Daoy (cell line): ENCODE measurements at regions not wholly inside any gene's neighbourhood (a gene's known extent, or its start where the extent isn't known, plus 50 kb on each side); places are given as distances from the start of the nearest gene placed in this dataset.
"Not testable (repeated sequence)": the region's sequence is repeated elsewhere in the genome, so short reads cannot be mapped to it uniquely, and the experiment has no call there.

Source experiments
- DNase-seq: peaks from one replicate; pipeline ENCODE4 v3.0.0-alpha.2; 2015; ENCODE audit warnings: low read depth

DNA sequence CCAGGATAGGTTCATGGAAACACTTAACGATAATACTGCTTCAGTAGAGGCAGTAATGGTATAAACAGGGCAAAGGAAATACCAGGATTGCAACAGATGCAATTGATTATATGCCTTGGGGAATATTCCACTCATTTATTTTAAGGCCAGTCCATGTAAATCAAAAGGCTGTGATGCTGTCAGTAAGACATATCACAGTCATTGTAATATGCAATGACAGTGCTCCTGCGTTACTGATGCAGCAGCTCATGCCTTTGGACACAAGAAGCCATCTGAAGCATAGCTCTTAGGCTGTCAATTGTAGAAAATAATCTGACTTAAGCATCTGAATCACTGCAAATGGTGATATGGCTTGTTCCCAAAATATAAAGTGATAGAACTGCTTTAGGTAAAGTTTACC lies 674.8 kb downstream of the TMTC2 start:
- no peak for DNase-seq

DNA sequence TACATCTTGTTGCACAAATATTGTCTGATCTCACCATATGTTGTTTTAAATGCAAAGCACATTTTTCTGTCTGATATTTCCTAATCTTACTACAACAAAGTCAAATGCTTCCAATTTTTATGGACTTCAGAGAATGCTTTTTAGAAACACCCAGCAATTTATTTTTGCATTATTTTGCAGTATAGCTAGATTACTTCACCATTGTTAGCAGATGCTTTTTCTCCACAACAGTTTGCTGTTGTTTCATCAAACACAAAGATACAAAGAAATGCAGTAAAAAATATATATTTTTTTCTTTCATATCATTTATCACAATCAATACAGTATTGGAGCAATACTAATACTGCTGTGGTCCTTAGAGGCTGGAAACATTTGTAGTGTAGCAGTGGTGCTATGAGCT lies 674.4 kb downstream of the TMTC2 start:
- no peak for DNase-seq

DNA sequence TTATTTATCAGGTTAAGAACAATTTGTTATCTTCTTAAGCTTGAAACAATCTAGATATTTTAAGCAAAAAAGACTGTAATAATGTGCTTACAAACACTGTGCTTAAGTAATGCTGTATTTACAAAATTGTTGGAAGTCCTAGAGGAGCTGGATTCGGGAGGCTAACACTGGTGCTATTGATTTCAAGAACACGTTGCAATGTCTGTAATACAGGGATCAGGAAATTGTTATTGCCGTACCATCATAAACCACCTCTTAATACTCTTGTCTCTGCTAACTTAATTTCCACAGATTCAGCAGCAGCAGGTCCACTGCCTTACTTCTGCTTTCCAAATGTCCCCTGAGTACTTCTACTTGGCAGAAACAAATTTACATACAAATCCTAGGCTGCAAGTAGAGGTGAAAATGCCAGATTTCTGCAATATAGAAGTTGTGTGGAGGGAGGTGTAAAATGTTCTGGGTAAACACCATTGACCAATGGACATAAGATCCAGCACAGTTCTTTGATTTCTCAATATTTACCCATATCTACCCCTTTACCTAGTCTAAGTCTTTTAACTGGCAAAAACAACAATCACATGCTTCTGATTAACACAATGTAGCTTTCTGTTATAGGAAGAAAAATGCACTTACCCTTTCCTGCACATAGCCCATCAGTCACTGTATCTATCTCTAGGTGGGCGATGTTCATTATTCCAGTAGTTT lies 663.4 kb downstream of the TMTC2 start:
- DNase-seq = no peak

DNA sequence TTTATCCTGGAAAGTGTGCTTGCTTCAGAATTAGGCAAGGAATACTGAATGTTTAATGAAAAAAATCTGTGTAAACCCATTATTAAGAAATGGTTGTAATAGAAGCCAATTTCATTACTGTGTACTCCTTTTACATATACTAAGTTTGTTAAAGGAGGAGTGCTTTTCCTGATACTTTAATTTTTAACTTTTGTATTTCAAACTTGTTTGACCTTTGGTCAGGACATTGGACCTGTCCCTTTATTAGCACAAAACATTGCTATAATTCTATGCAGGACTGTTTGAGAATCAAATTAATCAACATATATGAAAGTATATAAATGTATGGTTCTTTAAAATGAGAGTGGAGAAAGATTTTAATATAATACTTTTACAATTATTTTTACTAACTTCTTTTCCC lies 659.6 kb downstream of the TMTC2 start:
- no peak for DNase-seq

DNA sequence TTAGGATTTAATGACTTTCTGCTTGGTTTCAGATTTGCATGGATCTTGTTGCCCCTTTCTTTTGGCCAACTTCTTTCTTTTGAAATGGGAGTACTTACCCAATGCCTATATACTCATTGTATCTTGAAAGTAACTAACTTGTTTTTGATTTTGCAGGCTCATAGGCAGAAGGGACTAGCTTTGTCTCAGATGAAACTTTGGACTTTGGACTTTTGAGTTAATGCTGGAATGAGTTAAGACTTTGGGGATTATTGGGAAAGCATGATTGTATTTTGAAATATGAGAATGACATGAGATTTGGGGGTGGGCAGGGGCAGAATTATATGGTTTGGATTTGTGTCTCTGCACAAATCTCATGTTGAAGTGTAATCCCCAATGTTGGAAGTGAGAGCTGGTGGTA lies 657.1 kb downstream of the TMTC2 start:
- no peak for DNase-seq

DNA sequence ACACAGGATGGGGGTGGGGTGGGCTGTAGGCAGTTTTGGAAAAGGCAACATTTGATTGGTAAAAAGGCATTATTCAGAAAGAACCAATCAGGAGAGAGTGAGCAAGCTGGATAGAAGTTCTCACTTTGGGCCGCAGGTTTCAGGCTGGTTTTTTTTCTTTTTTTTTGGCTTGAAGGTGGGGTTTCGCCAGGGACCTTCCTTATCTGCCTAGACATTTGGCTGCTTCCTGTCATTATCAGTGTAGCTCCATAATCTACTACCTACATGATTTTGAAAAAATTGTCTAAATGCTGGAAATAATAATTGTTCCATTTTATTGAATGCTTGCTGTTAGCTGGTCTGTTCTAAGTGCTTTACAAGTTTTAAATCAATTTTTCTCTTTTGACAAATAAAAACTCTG lies 649.0 kb downstream of the TMTC2 start:
- DNase-seq = no peak

DNA sequence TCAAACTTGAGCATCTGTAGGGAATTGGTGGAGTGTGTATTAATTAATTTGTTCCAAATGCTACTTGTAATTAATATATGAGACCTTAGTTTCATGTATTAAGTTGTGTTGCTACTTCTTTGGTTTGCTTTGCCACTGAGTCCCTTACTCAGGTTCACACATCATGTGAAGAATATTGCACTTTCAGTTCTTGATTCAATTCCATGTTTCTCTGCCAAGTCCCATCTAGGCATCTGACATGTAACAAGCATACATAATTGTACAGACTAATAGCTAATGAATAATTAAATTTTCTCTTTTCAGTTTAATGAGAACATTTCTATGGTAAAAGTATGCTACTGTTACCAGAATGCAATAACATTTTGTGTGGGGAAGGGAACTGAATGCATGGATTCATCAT lies 640.0 kb downstream of the TMTC2 start:
- DNase-seq = no peak

DNA sequence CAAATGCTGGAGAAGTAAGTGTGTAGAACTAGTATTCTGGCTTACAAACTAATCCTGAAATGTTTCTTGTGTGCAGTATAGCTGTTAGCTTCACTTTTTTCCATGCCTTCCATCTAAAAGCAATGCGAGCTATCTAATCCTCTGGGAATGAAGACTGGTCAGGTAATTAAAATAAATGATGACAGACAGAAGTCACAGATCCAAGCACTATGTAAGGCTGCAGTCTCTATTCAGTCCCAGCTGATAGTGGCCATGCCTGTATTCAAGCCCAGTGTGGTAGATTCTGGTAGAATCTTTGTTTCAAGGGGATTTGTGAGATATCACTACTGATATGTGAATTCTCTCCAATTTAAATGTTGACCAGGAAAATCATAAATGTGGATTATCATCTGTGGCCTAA lies 637.2 kb downstream of the TMTC2 start:
- DNase-seq = no peak

DNA sequence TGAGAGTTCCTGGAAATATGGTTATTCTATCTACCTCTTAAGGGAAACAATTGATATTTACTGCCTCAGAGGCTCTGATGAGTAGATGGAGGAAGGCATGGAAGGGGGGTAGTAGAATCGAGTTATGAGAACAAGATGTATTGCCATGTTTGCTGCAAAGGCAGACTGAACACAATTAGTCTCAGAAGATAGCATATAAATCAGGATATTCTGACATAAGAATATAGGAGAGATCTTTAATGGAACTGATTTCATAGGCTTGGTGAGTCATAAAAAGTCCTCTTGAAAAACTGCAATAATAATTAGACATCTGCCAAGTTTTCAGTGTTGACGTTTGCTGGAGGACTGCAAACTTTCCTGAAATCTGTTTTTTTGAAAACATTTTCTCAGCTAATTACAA lies 636.1 kb downstream of the TMTC2 start:
- no peak for DNase-seq

DNA sequence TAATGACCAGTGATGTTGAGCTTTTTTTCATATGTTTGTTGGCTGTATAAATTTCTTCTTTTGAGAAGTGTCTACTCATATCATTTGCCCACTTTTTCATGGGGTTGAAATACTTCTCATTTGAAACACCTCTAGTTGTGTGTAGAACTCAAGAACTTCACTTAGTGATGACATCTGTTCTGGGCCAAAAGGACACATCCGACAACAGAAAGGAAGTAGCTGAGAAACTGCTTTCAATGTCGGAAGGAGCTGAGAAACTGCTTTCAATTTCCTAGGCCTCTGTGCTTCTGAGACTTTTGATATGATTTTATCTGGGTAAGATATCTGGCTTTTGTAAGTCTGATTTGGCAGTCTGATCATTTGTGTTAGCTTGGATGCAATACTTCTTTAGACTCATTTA lies 635.3 kb downstream of the TMTC2 start:
- no peak for DNase-seq

DNA sequence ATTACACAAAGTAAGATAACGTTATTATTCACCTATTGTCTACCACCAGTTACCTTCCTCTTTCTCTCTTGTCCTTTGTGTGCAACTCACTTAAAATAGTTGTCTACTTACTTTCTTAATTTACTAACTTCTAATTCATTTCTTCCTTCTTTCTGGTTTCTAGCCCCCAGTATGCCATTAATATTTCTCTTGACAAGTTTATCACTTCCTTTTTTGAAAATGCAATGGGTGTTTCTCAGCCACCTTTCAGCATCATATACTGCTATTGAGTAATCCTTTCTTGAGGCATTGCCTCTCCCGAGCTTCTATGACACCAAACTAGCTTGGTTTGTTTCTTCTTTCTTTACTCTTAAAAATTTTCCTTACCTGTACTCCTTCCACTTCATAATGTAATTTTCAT lies 633.6 kb downstream of the TMTC2 start:
- DNase-seq = no peak

DNA sequence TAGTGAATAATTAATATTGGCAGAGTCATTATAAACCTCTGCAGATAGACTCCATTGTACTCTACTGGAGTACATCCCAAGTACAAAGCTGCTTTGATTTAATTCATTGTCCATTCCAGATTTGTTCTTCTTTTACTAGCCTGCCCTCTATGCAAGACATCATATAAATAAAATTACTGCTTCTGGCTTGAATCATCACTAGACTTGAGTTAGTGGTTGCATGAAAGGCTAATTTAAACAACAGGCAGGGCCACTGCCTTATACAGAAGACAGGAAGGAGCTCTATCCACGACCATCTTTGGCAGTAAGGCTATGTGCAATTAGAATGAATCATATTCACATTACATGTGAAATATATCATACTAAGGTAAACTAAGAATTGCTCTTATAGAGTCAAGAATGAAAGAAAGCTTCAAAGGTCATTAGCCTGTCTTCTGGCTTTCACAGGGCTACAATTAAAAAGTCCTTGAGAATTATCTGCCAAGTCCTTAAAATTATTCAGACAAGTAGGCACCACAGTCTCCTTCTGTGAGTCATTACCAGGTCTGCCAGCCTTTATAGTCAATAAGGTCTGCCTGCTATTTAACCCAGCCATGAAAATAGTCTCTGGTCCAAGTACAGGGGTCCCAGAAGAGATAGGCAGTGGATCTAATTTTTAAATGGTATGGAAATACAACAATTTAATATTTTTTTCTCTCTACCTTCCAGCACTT lies 631.8 kb downstream of the TMTC2 start:
- no peak for DNase-seq

DNA sequence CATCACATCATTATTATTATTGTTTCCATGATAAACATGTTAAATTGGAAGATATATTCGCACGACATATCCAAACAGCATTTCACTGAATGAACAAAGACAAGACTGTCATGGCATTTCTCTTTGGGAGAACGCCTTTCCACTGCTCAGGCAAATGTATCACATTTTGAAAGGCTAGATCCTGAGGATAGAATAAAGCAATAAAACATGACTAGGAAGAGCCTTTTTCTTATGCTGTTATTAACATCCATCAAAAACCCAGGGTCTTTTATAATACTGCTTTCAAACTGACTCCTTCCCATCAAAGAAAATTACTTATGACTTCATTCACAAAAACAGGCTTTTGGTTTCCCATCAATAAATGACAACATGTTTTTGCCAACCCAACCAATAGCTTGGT lies 630.9 kb downstream of the TMTC2 start:
- no peak for DNase-seq

DNA sequence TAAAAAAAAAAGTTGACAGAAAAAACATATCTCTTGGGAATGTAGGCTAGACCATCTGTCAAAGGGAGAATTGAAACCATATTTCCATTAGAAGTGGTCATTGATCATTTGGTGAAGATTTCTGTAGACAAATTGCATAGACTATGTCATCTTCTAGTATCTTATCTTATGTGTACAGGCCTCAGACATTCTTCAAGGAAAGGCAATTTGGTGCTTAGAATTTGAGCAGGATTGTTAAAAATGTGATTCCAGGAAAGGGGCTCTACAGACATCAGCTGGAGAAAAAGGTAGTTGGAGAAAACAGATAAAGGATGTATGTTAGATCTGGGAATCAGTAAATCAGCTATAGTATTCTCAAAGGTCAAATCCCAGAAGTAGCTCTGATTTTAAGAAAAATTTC lies 627.1 kb downstream of the TMTC2 start:
- no peak for DNase-seq

DNA sequence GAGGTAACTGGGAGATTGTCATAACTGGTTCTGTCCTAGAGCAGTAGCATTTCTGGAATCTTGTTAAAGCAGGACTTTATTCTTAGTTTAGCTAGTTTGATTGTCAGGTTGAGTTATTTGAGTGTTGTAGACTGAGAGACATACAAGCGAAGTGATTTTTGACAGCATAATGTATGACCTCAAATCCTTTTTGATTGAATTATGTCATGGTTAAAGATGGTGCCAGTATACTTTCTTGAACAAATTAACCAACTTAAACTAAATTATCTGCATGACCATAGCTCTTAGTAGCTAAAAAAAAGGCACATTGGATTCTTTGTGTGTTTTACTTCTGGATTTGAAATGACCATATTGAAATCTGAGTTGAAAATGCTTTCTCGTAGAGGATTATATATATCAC lies 626.6 kb downstream of the TMTC2 start:
- DNase-seq = no peak

DNA sequence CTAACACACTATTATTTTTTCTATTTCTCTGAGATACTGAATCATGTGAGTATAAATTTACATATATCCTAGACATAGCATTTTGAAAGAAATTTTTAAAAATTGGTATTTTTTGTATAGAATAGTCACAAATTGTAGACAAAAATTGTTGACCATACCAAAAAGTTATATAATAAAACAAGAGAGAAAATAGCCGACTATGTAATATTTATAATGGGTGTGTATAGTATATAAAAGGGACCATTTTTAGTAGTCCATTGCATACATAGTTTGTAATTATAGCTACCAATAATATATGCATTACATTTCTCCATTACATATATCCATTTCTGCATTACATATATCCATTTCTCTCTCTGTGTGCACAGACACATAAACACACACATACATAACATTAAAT lies 590.2 kb downstream of the TMTC2 start:
- no peak for DNase-seq

DNA sequence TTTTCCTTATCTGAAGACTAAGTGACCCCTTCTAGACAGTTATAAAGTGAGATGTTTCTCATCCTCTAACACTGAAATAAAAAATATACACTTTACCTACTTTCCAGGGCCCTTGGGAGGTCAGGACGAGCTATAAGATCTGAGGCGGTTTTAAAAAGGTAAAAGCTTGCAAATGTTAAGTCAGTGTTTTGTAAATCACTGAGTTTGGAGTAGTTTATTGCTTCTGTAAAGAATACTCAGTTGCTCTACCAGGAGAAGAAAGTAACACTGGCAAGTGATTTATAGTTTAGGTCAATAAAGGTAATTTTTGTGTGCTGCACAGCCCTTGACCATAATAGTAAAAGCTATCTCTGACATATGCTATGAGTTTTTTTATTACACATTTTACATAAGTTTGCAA lies 584.5 kb downstream of the TMTC2 start:
- DNase-seq = no peak

DNA sequence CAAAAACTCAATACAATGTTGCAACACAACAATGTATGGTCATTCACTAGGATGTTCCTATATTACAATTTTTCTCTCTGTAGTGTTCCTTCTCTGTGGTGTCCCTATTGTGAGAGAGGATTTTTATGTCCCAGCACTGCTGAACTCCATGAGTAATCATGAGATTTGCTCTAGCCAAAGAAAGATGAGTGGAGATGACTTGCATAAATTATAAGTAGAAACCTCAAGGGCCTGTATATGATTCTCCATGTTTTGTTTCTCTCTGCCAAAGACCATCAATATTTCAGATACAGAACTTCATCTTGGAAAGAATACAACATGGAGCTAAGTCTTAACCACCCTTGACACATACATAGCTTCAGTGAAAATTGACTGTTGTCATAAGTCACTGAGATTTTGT lies 579.1 kb downstream of the TMTC2 start:
- no peak for DNase-seq

DNA sequence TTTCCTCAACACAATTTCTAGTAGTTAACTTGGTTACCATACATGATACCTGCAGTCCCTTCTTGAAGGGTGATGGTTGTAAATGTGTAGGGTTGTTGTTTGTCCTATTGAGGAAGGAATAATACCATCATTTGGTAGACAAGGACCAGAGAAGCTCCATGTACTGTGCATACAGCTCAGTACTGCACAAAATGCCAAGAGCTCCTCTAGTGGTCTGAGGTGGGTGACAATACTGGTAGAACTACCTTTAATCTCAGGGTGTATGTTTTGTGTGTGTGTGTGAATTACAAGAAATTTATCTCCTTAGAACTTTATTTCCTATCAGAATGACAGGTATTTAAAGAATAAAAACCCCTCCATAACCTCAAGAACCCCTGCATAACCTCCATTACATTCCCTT lies 575.3 kb downstream of the TMTC2 start:
- DNase-seq = no peak

DNA sequence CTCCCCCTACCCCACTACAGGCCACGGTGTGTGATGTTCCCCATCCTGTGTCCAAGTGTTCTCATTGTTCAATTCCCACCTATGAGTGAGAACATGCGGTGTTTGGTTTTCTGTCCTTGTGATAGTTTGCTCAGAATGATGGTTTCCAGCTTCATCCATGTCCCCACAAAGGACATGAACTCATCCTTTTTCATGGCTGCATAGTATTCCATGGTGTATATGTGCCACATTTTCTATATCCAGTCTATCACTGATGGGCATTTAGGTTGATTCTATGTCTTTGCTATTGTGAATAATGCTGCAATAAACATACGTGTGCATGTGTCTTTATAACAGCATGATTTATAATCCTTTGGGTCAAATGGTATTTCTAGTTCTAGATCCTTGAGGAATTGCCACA lies 573.4 kb downstream of the TMTC2 start:
- DNase-seq = not testable (repeated sequence)

DNA sequence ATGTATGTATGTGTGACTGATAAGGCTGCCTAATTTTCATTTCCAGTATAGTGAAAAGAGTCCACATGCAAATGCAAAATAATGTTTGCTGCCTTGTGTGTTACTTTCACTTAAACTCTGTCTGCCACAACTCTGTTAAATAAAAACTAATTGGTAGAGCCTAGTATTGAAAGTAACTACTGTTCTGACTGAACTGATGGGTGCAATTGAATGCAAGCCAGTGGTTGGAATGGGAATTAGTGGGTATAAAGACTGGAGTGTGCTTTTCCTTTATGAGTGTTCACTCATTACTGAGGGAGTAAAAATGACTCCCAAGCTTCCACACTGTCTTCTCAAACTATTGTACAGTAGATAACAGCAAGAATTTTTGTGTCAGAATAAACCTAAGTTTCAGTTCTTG lies 571.0 kb downstream of the TMTC2 start:
- DNase-seq = no peak

DNA sequence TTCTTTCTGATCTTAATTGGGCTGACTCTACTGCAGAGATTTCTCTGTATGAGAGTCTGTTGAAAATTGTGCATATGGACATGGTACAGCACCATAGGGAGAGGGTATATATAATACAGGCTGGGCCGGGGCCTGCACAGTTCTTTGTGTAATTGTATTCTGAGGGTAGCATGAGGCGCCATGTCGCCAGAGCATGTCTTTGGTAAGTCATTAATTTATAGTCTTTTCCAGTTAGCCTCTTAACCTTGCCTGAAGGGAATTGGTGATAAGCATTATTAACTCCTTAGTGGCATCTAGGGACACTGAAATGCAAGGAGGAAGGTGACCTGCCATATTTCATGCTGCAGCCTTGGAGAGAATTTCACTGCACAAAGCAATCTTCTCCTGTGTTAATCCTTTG lies 569.9 kb downstream of the TMTC2 start:
- no peak for DNase-seq

DNA sequence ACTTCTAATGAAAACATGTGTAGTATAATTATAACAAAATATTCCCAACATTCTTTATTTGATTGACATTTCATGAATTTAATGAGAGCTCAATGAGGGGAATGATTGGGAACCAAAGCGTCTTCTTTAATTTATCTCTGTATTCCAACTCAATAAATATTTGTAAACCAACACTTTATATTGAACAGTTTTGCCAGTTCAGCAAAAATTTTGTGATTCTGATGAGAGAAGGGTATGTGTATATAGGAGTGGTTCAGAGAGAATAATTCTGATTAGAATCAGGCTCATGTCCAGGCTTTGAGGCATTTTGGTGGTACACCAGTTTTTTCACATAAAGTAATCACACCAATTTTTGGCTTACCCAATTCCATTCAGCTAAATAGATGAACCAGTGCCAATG lies 564.2 kb downstream of the TMTC2 start:
- no peak for DNase-seq

DNA sequence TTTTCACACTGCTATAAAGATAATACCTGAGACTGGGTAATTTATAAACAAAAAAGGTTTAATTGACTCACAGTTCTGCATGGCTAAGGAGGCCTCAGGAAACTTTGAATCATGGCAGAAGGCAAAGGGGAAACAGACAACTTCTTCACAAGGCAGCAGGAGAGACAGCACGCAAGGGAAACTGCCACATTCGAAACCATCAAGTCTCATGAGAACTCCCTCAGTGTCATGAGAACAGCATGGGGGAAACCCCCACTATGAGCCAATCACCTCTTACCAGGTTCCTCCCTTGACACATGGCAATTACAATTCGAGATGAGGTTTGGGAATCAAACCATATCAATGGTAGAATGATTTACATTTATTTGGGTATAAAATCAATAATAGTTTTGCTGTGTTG lies 558.5 kb downstream of the TMTC2 start:
- DNase-seq = no peak
